ENCODE measurements at regions not wholly inside any gene's neighbourhood (a gene's known extent, or its start where the extent isn't known, plus 50 kb on each side); places are given as distances from the start of the nearest gene placed in this dataset.

DNA sequence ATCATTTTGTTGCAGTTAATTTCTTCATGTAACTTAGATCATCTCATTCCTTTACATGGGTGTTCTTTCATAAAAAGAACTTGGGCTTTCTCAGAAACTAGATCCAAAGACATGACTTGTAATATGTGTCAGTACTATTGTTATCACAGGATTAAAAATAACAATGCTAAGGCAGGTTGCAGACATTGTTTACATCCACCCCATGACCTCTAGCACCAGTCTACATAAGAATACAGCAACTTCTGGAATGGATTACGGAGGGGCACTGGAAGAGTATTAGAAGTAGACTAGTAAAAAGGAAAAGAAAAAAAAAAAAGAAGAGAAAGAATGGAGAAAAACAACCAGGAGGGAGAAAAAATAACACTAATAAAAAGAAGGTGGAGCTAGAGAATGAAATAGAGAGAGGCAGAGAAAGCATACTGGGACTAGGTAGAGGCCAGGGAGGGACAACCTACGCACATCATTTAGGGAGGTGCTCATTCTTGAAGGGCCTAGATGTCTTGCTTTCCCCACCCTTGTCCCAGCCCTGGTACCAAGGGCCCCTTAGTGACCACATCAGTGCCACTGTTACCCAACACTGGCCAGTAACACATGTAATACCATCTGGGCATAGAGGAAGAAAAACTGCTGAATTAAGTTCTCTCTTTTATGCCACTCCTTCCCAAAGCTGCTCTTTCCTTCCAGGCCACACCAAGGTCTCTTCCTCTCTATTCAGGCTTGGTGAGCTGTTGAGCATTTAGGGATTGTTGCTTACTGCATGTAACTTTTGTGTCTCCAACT is 70.6 kb upstream of the KLF7 start:
- no peak for DNase-seq

DNA sequence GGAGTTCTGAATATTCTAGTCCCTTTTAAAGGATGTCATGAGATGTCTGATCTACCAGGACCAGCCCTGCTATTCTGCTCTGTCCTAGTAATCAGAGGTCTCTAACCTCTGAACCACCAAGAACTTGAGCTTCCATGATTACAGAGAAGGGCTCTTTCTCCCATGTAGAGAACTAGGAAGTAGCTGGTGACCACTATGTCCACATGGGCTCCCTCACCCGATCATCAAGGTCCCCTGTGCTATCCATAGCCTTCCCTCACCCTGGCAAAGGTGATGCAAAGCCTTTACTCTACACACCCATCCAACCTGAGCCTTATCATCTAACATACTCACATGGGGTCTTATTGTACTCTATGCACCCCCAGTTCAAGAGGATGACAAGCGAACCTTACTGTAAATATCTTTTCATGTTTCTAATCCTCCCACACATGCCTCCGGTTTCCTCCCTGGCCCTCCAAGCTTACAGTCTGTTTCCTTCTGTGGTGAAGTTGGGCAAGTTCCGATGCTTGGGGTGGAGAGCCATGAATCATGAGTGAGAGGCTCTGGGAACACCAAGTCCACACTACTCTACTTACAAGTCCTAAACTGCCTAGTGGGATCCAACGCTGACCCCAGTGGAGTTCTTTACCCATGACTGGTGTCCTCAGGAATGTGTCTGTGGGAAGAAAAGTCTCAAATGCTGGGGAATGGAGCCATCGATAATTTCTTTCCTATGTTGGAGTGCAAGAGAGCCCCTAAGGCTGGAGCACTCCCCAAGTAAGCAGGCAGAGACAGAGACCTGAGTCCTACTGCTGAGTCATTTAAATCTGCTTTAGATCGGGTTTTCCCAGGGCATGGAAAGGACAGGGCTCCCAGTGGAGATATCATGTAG is 73.3 kb upstream of the KLF7 start:
- peak; percentile 30 for DNase-seq

DNA sequence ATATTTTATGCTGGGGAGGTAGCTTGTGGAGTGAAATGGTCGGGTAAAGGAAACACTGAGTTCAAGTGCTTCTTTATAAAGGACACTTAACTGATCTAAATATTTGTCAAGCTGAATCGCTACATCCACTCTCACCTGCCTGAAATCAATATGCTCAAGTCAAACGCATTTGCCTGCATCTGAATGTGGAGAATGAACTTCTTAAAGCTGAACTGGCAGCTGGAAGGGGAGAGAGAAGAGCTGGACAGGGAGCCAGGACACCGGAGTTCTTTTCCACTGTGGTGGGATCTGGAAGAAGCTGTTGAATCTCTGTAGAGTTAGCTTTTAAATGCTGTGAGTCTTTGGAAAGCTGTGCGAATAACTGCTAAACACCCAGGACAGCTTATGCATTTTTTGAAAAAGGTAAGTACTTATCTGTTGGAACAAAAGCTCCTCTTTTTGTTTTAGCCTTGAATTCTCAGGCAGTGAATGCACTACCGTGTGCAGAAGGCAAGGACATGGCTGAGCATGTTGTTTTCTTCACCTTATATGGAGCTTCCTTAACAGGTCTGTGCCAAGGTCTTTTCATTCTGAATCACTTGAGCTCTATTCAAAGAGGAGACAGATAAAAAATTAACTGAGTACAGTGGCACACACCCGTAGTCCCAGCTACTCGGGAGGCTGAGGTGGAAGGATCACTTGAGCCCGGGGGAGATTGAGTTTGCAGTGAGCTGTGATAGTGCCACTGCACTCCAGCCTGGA is 74.2 kb upstream of the KLF7 start:
- DNase-seq, result no peak

DNA sequence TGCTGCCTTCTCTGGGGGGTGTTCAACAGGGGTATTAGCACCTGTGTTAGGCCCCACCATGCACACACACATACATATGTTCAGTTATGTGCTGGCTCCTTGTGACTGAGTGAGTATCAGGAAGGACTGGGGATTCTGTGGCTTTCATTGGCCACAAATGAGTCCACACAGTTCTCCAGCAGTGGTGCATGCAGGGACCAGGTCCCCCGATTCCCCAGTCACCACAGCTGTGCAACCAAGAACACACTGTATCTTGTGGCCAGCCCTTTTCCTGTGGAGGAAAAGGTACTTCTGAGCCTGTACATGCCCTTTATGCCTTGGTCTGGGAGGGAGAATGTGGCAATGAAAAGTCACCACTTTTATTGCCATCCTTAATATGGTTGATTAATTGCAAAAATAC is 74.9 kb upstream of the KLF7 start:
- no peak for DNase-seq

DNA sequence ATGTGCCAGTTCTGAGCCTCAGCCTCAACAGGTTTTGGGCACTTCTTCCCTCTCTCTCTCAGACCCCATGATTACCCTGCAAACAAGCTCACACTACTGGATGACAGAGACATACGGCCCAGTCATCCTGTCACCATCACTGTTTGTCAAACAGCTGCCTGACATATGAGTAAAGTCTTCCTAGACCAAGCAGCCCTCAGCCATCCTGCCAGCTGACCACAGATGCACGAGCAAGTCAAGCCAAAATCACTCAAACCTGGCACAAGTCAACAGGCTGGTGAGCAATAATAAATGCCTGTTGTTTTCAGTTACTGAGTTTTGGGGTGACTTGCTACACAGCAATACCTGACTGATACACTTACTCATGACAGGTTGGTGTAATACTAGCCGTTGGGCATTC is 75.5 kb upstream of the KLF7 start:
- DNase-seq, result no peak

DNA sequence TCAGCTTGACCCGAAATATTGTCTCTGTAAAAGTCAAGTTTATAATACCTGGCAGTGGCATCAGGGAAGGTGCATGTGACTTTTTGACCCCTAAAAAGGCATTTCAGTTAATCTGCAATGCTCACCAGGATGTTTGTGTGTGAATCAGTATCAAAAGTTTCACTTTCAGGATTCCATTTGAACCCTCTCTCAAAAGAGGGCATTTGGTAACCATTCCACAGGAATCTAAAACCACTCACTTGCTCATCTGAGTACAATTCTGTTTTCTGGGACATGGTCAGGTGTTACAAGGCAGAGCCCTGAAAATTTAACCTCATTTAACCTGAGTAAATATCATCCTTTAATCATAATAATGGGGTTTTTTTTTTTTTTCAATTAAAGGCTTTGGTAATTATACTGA is 77.9 kb upstream of the KLF7 start:
- DNase-seq, result no peak

DNA sequence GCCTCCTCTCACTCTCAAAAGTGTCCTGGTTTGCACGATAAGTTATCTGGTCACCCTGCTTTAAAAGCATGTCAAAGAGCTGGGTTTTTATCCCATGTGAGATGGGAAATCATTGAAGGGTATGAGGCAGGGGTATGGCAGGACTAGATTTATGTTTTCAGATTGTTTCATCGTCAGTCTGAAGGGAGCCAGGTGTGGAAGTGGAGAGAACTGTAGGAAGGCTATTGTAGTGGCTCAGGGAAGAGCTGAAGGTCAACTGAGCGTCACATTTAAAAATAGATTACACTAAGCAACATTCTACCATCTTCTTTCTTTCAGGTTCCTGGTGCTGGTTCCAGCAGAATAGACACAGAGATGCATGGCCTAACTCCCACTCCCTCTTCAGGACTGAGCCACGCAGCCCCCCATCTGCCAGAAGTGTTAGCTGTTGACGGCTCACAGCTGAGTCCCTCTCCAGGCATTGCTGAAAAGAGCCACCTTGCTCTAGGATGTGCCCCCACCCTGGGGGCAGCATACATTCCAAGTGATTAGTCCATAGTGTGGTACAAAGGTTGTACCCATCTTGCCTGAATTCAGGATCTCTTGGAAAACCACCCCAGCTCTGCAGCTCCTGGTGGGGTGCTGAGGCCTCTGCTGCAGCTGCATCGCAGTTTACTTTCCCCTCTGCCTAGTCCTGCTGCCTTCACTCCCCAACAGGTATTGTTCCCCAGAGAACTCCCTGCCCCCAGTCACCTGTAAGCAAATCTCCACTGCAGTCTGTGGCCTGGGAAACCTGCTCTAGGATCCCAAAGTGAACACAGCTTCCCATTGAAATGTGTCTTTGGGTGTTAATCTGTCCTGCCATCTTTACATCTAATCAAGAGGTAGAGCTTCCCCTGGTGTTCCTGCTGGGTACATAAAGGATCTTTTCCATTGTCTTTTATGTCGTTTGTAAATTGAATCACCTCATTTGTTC is 79.5 kb upstream of the KLF7 start:
- no peak for DNase-seq

DNA sequence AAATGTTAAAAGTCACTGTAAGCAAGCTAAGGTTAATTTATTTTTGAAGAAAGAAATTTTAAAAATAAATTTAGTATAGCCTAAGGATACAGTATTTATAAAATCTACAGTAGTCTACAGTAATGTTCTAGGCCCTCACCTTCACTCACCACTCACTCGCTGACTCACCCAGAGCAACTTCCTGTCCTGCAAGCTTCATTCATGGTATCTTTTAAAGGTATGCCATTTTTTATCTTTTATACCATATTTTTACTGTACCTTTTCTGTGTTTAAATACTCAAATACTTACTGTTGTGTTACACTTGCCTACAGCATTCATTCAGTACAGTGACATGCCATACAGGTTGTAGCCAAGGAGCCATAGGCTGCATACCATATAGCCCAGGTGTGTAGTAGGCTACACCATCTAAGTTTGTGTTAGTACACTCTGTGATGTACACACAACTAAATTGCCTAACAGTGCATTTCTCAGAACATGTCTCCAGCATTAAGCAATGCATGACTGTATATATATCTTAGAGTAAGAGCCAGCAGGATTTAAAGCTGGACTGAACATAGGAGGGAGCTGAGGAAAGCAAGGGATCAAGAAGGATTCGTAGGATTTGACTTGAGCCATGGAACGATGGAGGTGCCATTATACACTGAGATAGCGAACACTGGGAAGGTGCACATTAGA is 83.1 kb upstream of the KLF7 start:
- DNase-seq, result no peak

DNA sequence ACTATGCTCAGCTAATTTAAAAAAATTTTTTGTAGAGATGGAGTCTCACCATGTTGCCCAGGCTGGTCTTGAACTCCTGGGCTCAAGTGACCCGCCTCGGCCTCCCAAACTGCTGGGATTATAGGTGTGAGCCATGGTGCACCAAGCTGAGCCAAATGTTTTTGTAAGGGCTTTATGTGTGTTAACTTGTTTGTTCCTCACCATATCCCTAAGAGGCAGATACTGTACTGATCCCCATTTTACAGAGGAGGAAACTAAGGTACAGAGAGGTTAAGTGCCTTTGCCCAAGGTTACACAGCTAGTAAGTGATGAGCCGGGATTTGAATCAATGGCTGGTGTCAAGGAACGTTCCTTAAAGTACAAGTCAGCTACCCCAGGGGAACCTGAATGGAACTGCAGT is 85.3 kb upstream of the KLF7 start:
- DNase-seq, result no peak

DNA sequence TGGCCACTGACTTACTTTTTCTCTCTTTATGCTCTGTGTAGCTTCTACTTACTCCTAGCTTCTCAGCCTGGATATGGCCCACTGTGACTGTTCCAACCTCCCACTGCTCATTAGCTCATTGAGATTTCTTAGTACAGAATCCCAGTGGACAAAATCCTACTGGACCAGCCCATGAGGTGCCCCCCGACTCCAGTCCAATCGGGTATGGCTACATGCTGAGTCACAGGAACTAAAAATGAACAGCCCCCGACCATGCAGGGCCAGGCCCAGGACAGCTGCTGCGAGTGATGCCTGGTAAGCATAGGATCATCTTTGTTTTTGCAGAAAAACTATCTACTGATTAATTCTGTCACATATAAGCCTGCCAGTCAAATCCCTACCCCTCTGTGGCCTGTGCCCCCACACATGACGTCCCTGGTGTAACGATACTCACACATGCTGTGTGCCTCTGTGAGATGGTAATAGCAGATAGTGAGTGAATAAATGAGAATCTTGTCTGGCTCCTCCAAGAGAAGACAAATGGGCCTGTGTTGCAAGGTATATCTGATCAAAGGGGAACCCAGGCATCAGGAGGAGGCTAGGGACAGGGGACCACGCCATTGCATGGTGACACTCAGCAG is 85.9 kb upstream of the KLF7 start:
- peak; percentile 37 for DNase-seq

DNA sequence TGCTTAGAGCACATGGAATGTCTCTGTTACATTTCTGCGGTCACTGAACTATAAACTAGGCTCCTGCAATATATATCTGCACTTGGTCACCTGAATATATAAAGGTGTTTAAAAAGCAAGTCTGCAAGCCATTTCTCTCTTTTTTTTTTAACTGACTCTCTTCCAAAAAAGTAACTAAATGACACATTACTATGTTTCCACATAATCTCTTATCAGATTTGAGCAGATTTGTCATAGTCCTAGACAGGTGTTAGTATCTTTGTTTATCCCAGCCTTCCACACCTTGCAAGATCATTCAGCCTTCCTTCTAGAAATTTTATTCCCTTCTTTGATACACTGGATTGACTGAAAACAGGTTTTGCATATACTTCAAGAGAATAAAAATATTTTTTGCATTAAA is 86.7 kb upstream of the KLF7 start:
- DNase-seq, result no peak

DNA sequence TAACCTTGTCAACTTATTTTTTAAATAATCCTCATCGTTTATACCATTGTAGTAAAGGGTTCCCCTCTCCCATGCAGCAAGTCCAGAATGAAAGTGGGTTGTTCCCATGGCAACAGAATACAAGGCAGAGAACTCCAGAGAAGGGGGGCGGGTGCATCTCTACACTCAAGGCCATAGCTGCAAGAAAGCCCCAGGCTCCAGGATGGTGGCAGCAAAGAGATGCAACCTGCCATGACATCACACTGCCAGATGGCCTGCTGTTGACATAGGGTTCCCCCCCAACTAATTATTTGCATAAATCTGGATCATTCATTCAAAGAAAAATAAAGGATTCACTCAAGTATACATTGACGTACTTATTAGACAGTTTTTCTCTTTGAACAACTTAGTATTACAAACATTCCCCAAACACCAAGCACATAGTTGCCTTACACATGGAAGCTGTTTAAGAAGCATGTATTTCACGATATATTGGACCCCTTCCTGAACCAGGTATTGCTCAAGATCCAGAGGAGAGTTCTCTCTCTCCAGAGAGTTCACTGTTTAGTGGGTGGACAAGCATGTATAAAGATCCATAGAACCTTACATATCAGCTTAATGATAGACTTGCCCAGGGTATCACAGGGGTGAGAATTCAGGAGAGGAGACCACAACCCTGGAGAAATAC is 87.4 kb upstream of the KLF7 start:
- DNase-seq, result no peak

DNA sequence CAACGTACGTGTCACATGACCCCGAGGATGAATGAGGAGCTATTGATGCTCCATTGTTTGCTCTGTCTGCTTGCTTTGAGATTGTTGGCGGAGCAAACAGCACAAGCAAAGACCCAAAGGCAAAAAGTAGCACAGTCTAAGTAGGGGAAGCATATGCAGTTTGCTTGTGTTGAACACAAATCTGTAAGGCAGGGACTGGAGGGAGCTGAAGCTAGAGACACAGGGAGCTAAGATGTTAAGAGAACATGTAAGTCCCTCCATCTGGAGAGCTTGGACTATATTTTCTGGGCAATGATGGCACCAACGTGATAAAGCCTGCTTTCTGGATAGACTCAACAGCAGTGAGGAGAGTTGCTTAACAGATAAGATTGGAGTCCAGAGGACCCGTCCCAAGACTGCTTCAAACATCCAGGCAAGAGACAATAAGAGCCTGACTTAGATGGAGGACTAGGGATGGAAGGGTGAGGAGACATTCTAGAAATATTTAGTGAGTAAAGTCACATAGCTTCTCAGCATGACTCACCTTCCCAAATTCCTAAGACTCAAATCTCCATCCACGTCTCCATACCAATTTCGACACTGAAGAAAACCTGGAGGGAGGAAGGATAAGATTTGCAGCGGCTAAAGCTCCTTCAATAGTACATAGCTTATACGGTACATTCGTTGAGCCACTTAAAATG is 88.1 kb upstream of the KLF7 start:
- DNase-seq, result no peak

DNA sequence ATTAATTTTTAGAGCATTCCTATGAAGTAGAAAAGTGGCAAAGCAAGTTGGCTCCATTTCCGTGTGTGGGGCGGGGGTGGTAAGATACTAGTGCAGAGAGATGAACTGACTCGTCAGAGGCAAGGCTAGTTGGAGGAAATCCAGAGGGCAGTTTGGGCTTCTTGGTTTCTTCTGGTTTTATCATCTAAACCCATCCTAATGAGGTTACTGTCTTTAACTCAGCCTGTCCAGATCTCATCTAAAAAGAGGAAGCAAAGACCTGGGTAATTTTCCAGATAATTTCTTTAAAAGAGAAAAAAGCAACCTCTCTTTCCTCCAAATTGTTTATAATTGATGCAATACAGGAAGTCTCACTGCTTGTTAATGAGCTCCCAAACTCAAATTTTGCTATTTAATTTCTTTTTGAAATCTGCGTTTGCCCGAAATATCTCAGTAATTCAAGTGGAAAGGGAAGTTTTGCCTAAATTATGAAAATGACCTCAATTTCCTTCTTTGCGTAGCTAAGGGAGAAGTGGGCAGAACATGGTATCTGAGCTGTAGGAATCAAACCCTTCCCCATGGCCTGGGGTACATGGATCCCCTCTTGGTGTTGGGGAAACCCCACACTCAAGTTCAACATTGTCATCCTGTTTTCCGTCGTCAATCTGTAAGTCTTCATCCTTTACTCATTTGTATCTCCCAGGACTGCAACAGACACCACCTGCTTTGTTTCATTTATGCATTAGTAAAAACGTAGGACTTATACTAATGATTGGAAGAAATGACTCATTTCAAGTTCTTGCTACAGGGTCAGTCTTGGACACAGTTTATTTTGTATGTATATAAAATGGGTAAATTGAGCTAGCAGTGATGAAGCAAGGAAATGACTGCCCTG is 89.1 kb upstream of the KLF7 start:
- DNase-seq, result peak; percentile 88

DNA sequence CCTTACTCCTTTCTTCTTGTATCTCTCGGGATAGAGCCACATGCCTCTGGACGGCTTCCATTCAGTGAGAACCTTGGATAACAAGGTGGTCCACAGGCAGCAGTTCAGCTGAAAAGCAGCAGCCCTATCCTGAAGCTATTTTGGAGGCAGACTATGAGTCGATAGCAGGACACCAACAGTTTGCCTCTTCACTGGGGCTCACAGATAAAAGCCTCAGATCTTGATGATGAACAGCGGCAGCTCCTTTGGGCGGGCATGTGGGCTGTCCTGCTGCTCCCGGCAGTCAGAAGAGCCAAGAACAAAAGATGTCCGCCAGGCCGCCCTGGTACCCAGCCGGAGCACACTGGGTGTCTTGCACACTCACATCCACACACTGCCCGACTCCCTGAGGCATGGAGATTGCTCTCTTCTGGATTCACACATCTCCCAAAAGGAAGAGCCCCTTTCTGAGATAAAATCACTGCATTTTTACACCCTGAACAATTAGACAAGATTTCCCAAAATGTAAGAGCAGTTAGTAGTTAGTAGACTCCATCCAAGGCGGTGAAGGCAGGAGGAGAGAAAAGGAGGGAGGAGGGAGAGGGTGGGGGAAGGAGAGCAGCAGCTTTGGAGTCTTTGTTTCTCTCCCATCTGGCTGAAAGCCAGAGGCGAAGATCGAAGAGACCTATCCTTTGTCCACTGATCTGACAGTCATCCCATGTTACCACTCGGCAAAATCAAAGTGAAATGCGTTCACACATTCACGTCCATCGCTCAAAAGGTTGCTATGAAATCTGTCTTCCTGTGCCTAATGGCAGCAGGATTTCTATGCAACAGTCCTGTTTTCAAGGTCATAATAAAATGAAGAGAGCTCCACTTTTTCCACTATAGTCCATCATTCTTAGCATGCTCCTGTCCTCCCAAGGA is 90.1 kb upstream of the KLF7 start:
- peak; percentile 80 for DNase-seq

DNA sequence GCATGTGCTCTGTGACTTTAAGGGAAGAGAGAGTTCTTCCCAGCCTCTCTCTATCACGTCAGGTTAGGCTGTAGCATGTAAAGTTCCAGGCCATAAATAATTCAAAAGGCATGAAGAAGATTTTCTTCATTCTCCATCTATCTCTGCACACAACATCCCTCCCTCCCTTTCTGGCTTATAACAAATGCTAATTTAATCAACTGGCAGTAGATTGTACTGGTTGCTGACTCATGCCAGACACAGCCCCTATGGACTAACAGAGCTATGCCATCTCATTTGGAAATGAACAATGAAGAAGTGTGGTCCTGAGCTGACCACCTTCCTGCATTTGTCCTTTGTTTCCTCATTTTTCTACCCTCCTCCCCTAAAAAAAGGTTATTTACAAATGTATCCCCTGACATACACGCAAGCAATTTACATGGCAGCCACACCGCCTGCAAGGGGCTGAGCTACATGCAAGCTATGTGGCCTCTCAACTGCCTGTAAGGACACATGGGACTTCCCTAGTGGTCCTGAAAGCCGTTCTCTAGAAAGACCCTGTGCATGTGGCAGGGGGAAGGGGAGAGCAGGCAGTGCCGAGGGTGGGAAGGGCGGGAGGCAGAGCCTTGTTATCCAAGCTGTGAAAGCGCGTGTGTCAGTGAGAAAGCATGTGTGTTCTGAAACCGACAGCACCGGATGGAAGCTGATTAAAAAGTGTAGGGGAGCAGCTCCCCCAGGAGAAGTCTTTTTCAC is 90.9 kb upstream of the KLF7 start:
- DNase-seq, result peak; percentile 63
